PFSK-1 (cell line): ENCODE measurements at regions not wholly inside any gene's neighbourhood (a gene's known extent, or its start where the extent isn't known, plus 50 kb on each side); places are given as distances from the start of the nearest gene placed in this dataset.

Experiments
- POLR2AphosphoS5 ChIP-seq: IDR thresholded peaks from 2 replicates; pipeline ENCODE4 v1.6.1; 2012; ENCODE audit warnings: low read depth, mild to moderate bottlenecking, control low read depth, low read length, moderate library complexity
- TF ChIP-seq, protein P1 (sequence below), 2 experiments: IDR thresholded peaks; 2 replicates each; pipeline versions ENCODE4 v1.6.1 to v1.8.0; 2011 to 2012; ENCODE audit warnings: low read depth in 2 of 2, low read length in 2 of 2, control low read depth in 1 of 2, inconsistent platforms in 1 of 2, mild to moderate bottlenecking in 1 of 2, moderate library complexity in 1 of 2; ENCODE audit not compliant: insufficient read depth in 1 of 2

DNA sequence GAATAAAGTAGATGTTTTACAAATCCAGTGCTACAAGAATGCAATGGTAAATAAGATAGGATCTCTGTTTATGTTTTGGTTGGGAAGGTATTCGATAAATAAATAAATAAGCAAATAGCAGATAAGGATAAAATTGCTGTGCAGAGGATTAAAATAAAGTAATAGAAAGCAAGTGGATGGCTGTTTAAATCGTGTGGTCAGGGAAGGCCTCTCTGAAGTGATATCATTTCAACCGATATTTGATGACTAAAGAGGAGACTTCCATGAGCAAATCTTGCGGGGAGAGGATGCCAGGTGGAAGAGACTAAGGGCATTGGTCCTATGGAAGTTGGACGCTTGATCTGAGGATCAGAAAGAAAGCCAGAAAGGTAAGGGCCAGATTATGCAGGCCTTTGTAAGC lies 92.0 kb upstream of the CCN2 start:
- TF ChIP-seq, protein P1, sequence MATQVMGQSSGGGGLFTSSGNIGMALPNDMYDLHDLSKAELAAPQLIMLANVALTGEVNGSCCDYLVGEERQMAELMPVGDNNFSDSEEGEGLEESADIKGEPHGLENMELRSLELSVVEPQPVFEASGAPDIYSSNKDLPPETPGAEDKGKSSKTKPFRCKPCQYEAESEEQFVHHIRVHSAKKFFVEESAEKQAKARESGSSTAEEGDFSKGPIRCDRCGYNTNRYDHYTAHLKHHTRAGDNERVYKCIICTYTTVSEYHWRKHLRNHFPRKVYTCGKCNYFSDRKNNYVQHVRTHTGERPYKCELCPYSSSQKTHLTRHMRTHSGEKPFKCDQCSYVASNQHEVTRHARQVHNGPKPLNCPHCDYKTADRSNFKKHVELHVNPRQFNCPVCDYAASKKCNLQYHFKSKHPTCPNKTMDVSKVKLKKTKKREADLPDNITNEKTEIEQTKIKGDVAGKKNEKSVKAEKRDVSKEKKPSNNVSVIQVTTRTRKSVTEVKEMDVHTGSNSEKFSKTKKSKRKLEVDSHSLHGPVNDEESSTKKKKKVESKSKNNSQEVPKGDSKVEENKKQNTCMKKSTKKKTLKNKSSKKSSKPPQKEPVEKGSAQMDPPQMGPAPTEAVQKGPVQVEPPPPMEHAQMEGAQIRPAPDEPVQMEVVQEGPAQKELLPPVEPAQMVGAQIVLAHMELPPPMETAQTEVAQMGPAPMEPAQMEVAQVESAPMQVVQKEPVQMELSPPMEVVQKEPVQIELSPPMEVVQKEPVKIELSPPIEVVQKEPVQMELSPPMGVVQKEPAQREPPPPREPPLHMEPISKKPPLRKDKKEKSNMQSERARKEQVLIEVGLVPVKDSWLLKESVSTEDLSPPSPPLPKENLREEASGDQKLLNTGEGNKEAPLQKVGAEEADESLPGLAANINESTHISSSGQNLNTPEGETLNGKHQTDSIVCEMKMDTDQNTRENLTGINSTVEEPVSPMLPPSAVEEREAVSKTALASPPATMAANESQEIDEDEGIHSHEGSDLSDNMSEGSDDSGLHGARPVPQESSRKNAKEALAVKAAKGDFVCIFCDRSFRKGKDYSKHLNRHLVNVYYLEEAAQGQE (IDR thresholded peaks at IDR 0.05; ENCODE audit: insufficient read depth in 1 of 2, low read depth in 2 of 2, low read length in 2 of 2), result no peak
- no peak for TF ChIP-seq POLR2AphosphoS5
